ENCODE measurements at regions not wholly inside any gene's neighbourhood (a gene's known extent, or its start where the extent isn't known, plus 50 kb on each side); places are given as distances from the start of the nearest gene placed in this dataset.
"Not testable (repeated sequence)": the region's sequence is repeated elsewhere in the genome, so short reads cannot be mapped to it uniquely, and the experiment has no call there.

DNA sequence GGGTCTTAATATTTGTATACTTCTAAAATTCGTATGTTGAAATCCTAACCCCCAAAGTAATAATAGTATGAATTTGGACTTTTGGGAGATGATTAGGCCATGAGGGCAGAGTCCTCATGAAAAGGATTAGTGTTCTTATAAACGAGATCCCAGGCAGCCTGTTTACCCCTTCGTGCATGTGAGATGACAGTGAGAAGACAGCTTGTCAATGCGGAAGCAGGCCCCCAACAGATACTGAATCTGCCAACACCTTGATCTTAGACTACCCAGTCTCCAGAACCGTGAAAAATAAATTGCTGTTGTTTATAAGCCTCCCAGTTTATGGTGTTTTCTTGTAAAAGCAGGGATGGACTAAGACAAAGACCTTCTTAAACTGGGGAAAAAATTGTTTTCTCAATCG is 714.2 kb downstream of the SI start:
- DNase-seq: no peak

GRCh38 chr3:164360738-164361406 is 717.4 kb downstream of the SI start:
- no peak for DNase-seq

GRCh38 chr3:164360078-164360578 is 718.2 kb downstream of the SI start:
- no peak for DNase-seq

DNA sequence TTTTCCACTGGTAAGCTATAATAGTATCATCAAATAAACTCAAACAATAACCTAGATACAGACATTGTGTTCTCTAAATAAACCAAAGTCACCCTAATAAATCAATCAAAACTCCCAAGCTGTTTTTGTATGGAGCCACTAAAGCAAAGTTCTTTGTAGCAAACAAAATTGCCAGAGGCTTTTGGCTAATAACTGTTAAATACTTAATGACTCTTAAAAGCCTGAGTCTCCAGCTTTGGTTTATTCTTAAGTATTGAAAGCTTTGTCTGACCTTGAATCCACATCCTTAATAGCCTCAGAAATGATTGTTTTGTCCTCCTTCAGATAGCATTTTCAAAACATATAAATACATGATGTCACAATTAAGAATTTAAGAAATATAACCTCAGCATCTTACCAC is 725.3 kb downstream of the SI start:
- DNase-seq: no peak

DNA sequence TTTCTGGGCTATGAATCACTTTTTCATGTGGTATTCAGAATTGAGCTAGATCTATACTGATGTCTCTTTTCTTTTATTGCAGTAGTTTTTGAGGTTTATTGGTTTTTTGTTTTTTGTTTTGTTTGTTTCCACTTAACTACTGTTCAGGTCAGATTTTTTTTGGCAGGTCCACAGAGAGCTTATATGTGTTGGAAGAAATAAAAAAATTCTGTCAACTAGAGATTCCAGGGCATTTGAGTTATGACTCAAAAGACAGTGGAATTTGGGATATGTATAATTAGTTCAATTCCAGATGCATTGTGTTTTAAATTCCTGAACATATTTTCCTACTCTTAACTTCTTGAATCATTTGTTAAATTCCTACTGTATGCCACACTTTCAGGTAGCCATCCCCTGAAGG is 727.2 kb downstream of the SI start:
- no peak for DNase-seq

- DNase-seq: not testable (repeated sequence)
Measured at GRCh38 chr3:164342206-164342605, 736.1 kb downstream of the SI start.

DNA sequence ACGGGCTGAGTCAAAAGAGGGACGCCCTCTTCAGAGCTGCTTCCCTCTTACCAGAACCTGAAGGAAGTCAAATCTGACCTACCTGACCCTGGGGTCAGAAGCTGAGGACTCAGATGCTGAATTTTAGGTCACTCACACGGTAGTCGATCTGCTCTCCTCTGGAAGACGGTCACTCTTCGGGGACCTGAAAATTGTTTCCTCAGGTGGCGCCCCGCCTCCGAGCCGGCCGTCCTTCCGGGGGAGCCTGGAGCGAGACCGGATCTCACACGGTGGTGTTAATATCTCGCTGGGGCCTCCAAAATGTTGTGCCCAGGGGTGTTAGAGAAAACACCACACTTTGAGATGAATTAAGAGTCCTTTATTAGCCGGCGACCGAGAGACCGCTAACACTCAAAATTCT is 737.2 kb downstream of the SI start:
- DNase-seq: no peak

DNA sequence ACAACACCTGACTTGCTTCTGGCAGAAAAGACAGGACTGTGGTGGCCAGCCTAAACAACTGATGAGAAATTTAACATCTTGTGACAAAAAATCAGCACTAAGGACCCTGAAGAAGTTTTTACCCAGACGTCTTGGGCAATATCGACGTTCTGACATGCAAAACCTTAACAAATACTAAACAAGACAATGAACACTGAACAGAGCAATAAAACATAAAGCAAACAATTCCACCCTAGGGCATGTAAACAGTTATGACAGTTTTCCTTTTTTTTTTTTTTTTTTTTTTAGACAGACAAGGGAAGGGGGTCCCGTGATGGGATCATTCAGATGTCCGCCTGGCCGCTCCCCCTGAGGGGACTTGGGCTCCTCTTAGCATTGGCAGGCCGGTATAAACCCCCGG is 738.0 kb downstream of the SI start:
- no peak for DNase-seq

DNA sequence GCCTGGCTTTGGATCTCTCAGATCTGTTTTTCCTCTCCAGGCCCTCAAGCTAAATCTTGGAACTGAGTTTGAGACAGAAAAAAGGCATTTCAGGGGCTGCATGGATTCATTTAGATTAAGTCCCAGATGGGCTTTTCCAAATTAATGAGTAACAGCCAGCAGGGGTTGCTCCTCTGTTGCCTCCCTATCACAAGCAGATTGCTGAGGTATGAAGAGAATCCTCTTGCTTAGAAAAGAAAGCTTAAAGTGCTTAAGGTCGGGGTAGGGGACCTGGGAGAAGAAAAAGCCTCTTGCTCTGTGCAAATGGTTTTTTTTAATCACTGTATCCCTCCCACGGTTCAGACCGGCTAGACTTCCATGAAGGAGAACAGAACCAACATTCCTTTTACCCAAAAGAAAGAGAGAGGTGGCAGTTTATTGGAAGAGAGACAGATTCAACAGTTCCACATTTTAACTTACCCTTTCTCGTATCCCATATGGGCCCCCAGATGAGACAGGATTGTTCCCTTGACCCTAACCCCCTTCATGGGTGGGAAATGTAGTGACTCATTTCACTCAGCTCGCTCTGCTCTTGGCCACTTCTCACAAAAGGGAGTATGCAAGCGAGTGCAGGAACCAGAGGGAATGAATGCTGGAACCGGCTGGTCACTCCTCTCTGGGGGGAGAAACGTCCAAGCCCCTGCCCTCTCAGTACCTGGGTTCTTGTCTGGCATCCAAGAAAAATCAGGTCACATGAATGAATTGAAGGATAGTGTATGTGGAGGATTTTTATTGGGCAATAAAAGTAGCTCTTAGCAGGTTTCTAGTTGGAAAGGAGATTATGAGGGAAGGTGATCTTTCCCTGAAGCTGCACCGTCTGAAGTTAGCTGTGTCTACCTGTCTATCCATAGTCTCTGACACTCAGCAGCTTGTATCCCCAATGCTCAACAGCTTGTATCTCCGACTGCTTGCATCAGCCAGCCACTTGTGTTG is 745.2 kb downstream of the SI start:
- DNase-seq: no peak

GRCh38 chr3:164326714-164327113 is 751.6 kb downstream of the SI start:
- no peak for DNase-seq

GRCh38 chr3:164320962-164321361 is 757.3 kb downstream of the SI start:
- DNase-seq: no peak

DNA sequence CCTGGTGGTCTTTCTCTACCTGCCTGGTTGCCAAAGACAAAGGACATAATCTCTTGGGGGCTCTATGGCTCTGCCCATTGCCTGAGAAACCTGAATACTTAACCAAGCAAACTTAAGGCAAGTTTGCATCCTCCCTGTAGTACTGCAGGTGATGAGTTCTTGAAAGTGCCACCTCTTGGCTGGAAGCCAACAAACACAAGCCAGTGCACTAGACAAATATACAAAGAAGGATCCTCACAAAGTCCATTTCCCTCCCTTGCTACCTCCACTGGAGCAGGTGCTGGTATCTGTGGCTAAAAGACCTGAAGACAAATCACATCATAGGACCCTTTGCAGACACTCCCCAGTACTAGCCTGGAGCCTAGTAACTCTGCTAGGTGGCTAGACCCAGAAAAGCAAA is 772.3 kb downstream of the SI start:
- no peak for DNase-seq

- DNase-seq: no peak
Measured at GRCh38 chr3:164303894-164304293, 774.4 kb downstream of the SI start.

DNA sequence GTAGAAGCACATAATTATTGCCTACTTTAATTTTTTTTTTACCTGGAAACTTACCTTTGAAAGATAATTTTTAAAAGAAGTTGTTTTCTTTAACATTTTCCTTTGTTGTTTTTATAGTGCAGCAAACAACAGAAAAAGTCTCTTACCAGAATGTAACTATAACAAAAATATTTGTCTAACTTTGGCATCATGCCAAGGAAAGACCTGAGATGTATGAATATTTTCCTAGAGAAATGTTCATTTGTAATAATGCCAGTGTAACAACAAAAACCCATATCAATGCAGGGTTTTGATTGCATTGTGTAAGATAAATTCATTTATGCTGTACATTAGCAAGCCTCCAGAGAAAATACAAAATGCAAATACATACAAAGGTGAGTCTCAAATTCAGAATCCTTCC is 775.7 kb downstream of the SI start:
- DNase-seq: no peak

DNA sequence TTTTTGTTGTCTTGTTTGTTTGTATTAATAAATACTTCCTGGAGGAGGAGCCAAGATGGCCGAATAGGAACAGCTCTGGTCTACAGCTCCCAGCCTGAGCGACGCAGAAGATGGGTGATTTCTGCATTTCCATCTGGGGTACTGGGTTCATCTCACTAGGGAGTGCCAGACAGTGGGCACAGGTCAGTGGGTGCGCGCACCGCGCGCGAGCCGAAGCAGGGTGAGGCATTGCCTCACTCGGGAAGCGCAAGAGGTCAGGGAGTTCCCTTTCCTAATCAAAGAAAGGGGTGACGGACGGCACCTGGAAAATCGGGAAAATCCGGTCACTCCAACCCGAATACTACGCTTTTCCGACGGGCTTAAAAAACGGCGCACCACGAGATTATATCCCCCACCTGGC is 786.8 kb downstream of the SI start:
- not testable (repeated sequence) for DNase-seq

GRCh38 chr3:164278550-164278949 is 799.7 kb downstream of the SI start:
- DNase-seq: no peak

GRCh38 chr3:164267053-164267452 is 811.2 kb downstream of the SI start:
- DNase-seq: no peak

DNA sequence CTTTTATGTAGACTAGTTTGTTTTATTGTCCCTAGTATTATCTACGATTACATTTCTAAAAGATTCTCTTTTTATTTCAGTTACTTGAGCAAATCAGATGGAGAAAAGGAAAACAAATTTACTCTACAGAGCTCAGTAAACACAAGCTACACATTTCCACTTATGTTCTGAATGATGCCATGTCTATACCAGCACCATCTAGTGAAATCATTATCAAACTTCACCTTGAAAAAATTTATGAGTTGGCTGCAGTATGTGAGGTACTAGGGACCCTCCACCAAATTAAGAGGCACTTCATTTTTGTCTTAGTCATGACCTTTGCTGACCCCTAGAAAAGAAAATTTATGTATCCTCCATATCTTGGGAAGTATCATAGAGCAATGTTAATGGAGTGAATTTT is 827.4 kb downstream of the SI start:
- no peak for DNase-seq

DNA sequence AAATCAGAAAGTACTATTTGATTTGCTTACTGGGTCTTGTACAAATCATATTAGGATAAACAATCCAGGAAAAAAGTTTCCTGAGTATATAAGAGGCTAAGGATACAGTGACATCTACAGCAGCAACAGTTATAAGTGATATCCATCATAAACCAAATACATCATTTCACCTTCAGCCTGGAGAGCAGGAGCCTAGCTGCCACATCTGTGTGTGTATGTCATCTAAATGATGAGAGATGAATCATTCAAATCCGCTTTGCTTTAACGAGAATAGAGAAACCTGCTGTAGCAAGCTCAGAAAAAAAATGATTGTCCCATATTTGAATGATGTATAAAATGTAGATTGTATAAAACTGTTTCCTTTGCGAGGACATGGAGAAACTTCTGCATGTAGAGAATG is 841.4 kb downstream of the SI start:
- DNase-seq: no peak

GRCh38 chr3:164235289-164236028 is 842.8 kb downstream of the SI start:
- DNase-seq: no peak

DNA sequence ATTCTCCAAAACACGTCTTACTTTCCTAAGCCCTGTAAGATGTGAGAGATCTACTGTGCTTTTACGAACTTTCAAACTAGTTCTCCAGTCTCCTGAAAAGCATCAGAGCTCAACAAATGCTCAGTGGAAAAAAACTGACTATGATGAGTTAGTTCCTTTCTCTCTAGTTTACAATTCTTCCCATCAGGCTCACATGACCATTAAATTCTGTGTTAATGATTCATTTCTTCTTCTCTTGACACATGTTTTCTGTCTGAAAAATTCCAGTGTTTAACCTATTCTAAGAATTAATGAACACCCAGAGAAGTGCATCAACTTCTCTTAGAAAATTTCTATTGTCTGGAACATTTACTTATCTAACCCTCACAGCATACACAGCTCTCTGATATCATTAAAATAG is 844.3 kb downstream of the SI start:
- no peak for DNase-seq

DNA sequence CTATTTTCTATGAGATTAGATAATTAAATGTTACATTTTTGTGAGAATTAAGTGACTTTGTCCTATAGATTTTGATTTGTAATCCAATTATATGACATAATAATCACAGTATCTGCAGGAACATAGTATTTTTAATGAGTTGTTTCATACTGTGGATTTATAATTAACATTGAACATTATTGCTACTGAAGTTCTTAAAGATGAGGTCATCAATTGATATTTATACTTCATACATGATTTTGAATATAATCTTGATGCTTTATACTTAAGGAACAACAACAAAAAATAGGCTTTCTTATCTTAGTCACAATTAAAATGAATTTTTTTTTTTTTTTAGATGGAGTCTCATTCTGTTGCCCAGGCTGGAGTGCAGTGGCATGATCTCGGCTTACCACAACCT is 846.6 kb downstream of the SI start:
- no peak for DNase-seq

DNA sequence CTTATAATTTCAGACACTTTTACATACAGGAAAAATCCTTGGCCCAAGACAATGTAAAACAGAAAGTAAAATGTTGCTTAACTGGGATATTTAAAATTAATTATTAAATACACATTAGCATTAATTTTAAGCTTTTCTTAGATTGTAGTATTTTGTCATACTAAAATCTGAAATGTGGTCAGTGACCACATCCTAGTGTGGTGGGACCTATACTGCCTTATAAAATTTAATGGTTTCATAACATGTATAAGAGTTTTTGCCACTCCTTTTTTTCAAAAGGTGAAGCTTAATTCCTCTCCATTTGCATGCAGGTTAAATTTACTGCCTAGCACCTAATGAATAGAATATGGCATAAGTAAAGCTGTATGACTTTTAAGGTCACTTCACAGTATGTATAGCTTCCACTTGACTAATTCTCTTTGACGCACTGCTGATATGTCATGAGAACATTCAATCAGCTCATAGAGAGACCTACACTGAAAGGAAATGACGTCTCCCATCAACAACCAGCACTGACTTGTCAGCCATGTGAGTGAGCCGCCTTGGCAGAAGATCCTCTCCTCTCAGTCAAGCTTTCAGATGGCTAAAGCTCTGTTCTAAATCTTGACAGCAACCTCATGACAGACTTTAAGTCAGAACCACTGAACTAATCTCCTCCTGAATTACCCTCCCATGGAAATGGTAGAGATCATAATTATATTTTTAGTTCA is 847.8 kb downstream of the SI start:
- DNase-seq: no peak
